ENCODE measurements at regions not wholly inside any gene's neighbourhood (a gene's known extent, or its start where the extent isn't known, plus 50 kb on each side); places are given as distances from the start of the nearest gene placed in this dataset.

- no peak for TF ChIP-seq CTCF (IDR thresholded peaks at IDR 0.05)
- TF ChIP-seq POLR2AphosphoS5 (IDR thresholded peaks at IDR 0.05): no peak
- TF ChIP-seq EP300 (IDR thresholded peaks at IDR 0.05): no peak
- TF ChIP-seq POLR2A (IDR thresholded peaks at IDR 0.05): no peak
Observed at GRCh38 chr4:101621120-101621519, 169.4 kb upstream of the BANK1 start.

Data from suprapubic skin (tissue), 4 donors.